ENCODE measurements at regions not wholly inside any gene's neighbourhood (a gene's known extent, or its start where the extent isn't known, plus 50 kb on each side); places are given as distances from the start of the nearest gene placed in this dataset.

GRCh38 chr10:121135512-121135911, 284.4 kb downstream of the WDR11 start:
- TF ChIP-seq ATF3 (IDR thresholded peaks at IDR 0.05; ENCODE audit: borderline replicate concordance, extremely low read depth, low read depth, low read length) (no peak), REST (IDR thresholded peaks at IDR 0.05; ENCODE audit: low read depth, low read length) (no peak), CEBPB (IDR thresholded peaks at IDR 0.05; ENCODE audit: borderline replicate concordance in 1 of 2, low read depth in 2 of 2, low read length in 2 of 2) (no peak), SIN3A (IDR thresholded peaks at IDR 0.05; ENCODE audit: low read depth, low read length) (no peak), CTCF (IDR thresholded peaks at IDR 0.05 in 2 of 3, conservative IDR thresholded peaks at IDR 0.05 in 1 of 3; ENCODE audit: control insufficient read depth in 2 of 3, extremely low read depth in 1 of 3, insufficient read depth in 1 of 3, low read depth in 3 of 3, low read length in 3 of 3) (no peak), POLR2A (IDR thresholded peaks at IDR 0.05; ENCODE audit: low read depth, low read length) (no peak), MTA2 (IDR thresholded peaks at IDR 0.05; ENCODE audit: low read depth) (no peak), POLR2AphosphoS5 (IDR thresholded peaks at IDR 0.05; ENCODE audit: low read length) (no peak), ATF2 (IDR thresholded peaks at IDR 0.05; ENCODE audit: low read length) (no peak)

Data from GM12878 (cell line).